GM12878 (cell line): ENCODE measurements at regions not wholly inside any gene's neighbourhood (a gene's known extent, or its start where the extent isn't known, plus 50 kb on each side); places are given as distances from the start of the nearest gene placed in this dataset.

Source experiments
- ATAC-seq: fragments of 200-7000 bp; cut with Tn5 transposase; 3 replicates; pipeline ENCODE4 v1.9.1; 2020; ENCODE audit warnings: mild to moderate bottlenecking, moderate library complexity
- BruUV-seq: library from RNA; stranded (reverse); fragments of 400-500 nt; replicated peaks from 2 replicates; lab custom pipeline; 2021; lab: Mats Ljungman, UMichigan
- CTCF ChIA-PET: fragments of 300-600 bp; sonication (Branson Sonifier 250); formaldehyde crosslinking; extraction: SDS; loops from one replicate; lab custom pipeline; 2021; ENCODE audit warnings: inconsistent platforms; lab: Yijun Ruan, JAX
- POLR2A ChIA-PET: fragments of 350-600 bp; formaldehyde crosslinking; extraction: SDS; loops from one replicate; lab custom pipeline; 2021; ENCODE audit warnings: inconsistent platforms; lab: Charles Lee
- RAD21 ChIA-PET: fragments of 300-600 bp; sonication (Branson Sonifier 250); formaldehyde crosslinking; loops from one replicate; lab custom pipeline; 2023; ENCODE audit warnings: antibody characterized with exemption; ENCODE audit not compliant: unreplicated experiment; lab: Charles Lee
- SMC1A ChIA-PET: fragments of 300-600 bp; sonication (Branson Sonifier 250); formaldehyde crosslinking; loops from one replicate; lab custom pipeline; 2023; ENCODE audit not compliant: unreplicated experiment, uncharacterized antibody; lab: Charles Lee
- DNase-seq: peaks from one replicate; pipeline ENCODE4 v3.0.0-alpha.2; 2011; ENCODE audit warnings: low read depth, low spot score
- FAIRE-seq: peaks from 3 replicates; lab custom pipeline; 2011; peaks lifted over from hg19 to GRCh38; lab: Jason Lieb, UNC
- H2AFZ ChIP-seq: 2 replicates; pipeline ENCODE4 v1.6.0; 2011; ENCODE audit warnings: low read depth, low read length, control low read depth; ENCODE audit not compliant: control insufficient read depth
- H3K27ac ChIP-seq: 2 replicates; pipeline ENCODE4 v1.5.1; 2011; ENCODE audit warnings: control low read depth; ENCODE audit not compliant: control insufficient read depth, insufficient read depth
- H3K27me3 ChIP-seq, 2 experiments: replicated peaks in 1 of 2; 2 replicates each; pipeline versions ENCODE4 v1.6.0 to v1.6.1; 2011; ENCODE audit warnings: low read length in 1 of 2; ENCODE audit not compliant: control insufficient read depth in 2 of 2, insufficient read depth in 2 of 2
- H3K36me3 ChIP-seq, 2 experiments: 2 replicates each; pipeline ENCODE4 v1.5.1; 2011; ENCODE audit warnings: low read length in 1 of 2; ENCODE audit not compliant: control insufficient read depth in 2 of 2, insufficient read depth in 2 of 2
- H3K4me1 ChIP-seq: 2 replicates; pipeline ENCODE4 v1.6.1; 2011; ENCODE audit warnings: mild to moderate bottlenecking, low read length, moderate library complexity, mixed read lengths; ENCODE audit not compliant: control insufficient read depth, insufficient read depth
- H3K4me2 ChIP-seq: 2 replicates; pipeline ENCODE4 v1.6.0; 2011; ENCODE audit warnings: control low read depth; ENCODE audit not compliant: control insufficient read depth, insufficient read depth
- H3K4me3 ChIP-seq: fragments of 200-600 bp; sonication (generic); 2 replicates; pipeline ENCODE4 v1.5.1; 2016
- H3K79me2 ChIP-seq: 2 replicates; pipeline ENCODE4 v1.6.0; 2011; ENCODE audit warnings: low read length; ENCODE audit not compliant: control insufficient read depth, insufficient read depth
- H3K9ac ChIP-seq: 2 replicates; pipeline ENCODE4 v1.8.0; 2011; ENCODE audit warnings: low read length, control low read depth, mixed read lengths; ENCODE audit not compliant: control insufficient read depth, insufficient read depth
- H3K9me3 ChIP-seq: replicated peaks from 3 replicates; pipeline ENCODE4 v1.5.1; 2011; ENCODE audit warnings: mild to moderate bottlenecking, low read length; ENCODE audit not compliant: control insufficient read depth, insufficient read depth
- H4K20me1 ChIP-seq: 2 replicates; pipeline ENCODE4 v1.6.0; 2011; ENCODE audit not compliant: control insufficient read depth, insufficient read depth
- BRCA1 ChIP-seq: IDR thresholded peaks from 2 replicates; pipeline ENCODE4 v1.6.1; 2011; ENCODE audit warnings: low read depth, low read length, improper control_type of control experiment
- CEBPB ChIP-seq, 2 experiments: fragments of 150-350 bp in 1 of 2; IDR thresholded peaks; 2 replicates each; pipeline ENCODE4 v1.6.1; 2012 to 2014; ENCODE audit warnings: low read depth in 2 of 2, low read length in 2 of 2, borderline replicate concordance in 1 of 2, inconsistent platforms in 1 of 2
- HCFC1 ChIP-seq: fragments of 150-350 bp; IDR thresholded peaks from 2 replicates; pipeline ENCODE4 v1.6.1; 2014; ENCODE audit warnings: low read length
- KDM1A ChIP-seq: fragments of 200-600 bp; sonication (generic); IDR thresholded peaks from 2 replicates; pipeline ENCODE4 v1.6.1; 2016; ENCODE audit warnings: borderline replicate concordance
- NR2C2 ChIP-seq: IDR thresholded peaks from 2 replicates; pipeline ENCODE4 v1.6.1; 2011; ENCODE audit warnings: borderline replicate concordance, low read depth; ENCODE audit not compliant: control insufficient read depth, insufficient read length
- PML ChIP-seq: IDR thresholded peaks from 2 replicates; pipeline ENCODE4 v1.6.1; 2012; ENCODE audit warnings: low read length, inconsistent platforms
- TCF7 ChIP-seq: IDR thresholded peaks from 2 replicates; pipeline ENCODE4 v1.6.1; 2014; ENCODE audit warnings: antibody characterized with exemption, borderline replicate concordance
- YY1 ChIP-seq: IDR thresholded peaks from 2 replicates; pipeline ENCODE4 v1.6.1; 2011; ENCODE audit warnings: low read depth, mild to moderate bottlenecking, low read length
- WGBS: methylation state at CpG from one replicate; pipeline ENCODE4 v1.1.6; 2016; ENCODE audit warnings: low lambda C conversion rate; ENCODE audit not compliant: insufficient replicate concordance, insufficient coverage; ENCODE audit errors: missing lambda C conversion rate; 5-methylcytosine and 5-hydroxymethylcytosine counted together
- in situ Hi-C: fragments of 300-500 bp; cut with MboI; formaldehyde crosslinking; loops from 9 replicates; pipeline ENCODE4 v1.14.3; 2018; ENCODE audit warnings: mixed read lengths
- intact Hi-C: fragments of 100-400 bp; cut with micrococcal nuclease; formaldehyde crosslinking; loops from one replicate; pipeline ENCODE4 v1.14.2; 2022; ENCODE audit not compliant: unreplicated experiment
- TF ChIP-seq, protein P1 (sequence below): IDR thresholded peaks from 2 replicates; pipeline ENCODE4 v1.6.1; 2012; ENCODE audit warnings: mild to moderate bottlenecking, low read depth, low read length
- TF ChIP-seq, protein P2 (sequence below): fragments of 150-350 bp; IDR thresholded peaks from 2 replicates; pipeline ENCODE4 v1.6.1; 2014; ENCODE audit warnings: mild to moderate bottlenecking, low read depth, low read length
- TF ChIP-seq, protein P3 (sequence below): fragments of 450-650 bp; IDR thresholded peaks from 2 replicates; pipeline ENCODE4 v1.6.1; 2017; ENCODE audit warnings: mild to moderate bottlenecking
- TF ChIP-seq, protein P4 (sequence below): IDR thresholded peaks from 2 replicates; pipeline ENCODE4 v1.6.1; 2011; ENCODE audit warnings: borderline replicate concordance, low read depth, mild to moderate bottlenecking, moderate library complexity, low read length; ENCODE audit not compliant: insufficient read depth, poor library complexity, severe bottlenecking

DNA sequence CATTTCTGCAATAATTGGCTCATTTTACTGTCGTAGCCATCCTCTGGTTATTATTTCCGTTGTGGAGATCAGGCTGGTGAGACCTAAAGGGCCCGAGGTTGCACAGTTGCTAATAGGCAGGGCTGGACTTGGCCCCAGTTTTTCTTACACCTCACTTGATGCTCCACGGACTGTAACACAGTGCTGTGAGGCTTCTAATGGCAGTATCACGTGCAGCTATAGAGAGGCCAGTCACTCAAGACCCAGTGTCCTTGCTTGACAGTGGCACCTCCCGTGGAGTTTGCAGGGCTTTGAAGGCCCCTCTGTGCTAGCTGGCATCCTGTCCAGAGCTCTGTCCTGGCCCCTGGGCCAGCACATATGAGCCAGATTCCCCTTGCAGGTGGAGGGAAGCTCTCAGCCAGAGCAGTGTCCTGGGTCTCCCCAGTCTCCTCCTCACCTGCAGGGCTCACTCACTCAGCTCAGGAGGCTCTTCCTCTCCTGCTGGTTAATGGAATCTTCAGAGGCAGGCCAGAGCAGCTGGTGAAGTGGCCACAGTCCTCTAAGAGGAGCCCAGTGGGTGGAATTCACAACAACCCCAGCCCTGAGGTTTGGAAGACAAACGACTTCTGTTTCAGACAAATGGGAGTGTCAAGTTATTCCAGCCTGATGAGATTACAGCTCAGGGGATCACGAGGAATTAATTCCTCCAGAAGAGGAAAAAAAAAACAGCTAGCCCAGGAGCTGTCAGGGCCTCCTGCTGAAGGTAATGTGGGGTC lies 114.2 kb upstream of the FAM180A start (continued):
- no peak for TF ChIP-seq HCFC1
- TF ChIP-seq TCF7, result no peak
- TF ChIP-seq, protein P1, sequence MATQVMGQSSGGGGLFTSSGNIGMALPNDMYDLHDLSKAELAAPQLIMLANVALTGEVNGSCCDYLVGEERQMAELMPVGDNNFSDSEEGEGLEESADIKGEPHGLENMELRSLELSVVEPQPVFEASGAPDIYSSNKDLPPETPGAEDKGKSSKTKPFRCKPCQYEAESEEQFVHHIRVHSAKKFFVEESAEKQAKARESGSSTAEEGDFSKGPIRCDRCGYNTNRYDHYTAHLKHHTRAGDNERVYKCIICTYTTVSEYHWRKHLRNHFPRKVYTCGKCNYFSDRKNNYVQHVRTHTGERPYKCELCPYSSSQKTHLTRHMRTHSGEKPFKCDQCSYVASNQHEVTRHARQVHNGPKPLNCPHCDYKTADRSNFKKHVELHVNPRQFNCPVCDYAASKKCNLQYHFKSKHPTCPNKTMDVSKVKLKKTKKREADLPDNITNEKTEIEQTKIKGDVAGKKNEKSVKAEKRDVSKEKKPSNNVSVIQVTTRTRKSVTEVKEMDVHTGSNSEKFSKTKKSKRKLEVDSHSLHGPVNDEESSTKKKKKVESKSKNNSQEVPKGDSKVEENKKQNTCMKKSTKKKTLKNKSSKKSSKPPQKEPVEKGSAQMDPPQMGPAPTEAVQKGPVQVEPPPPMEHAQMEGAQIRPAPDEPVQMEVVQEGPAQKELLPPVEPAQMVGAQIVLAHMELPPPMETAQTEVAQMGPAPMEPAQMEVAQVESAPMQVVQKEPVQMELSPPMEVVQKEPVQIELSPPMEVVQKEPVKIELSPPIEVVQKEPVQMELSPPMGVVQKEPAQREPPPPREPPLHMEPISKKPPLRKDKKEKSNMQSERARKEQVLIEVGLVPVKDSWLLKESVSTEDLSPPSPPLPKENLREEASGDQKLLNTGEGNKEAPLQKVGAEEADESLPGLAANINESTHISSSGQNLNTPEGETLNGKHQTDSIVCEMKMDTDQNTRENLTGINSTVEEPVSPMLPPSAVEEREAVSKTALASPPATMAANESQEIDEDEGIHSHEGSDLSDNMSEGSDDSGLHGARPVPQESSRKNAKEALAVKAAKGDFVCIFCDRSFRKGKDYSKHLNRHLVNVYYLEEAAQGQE, result no peak

DNA sequence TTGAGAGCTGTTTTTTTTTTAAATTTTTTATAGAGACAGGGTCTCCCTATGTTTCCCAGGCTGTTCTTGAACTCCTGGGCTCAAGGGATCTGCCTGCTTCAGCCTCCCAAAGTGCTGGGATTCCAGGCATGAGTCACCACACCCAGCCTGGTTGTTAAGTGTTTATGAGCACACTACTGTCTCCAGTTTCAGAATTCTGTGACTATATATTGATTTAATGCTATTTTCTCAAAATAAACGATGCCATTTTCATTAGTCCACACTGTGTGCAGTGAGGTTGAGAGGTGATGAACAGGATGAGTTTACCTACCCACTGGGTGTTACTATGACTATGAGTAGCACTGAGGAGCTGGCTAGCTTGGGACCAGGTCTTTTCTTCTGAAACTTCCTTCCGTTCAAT lies 110.9 kb upstream of the FAM180A start:
- ChIA-PET POLR2A (no interaction called here), SMC1A (no interaction called here), RAD21 (no interaction called here), CTCF (no interaction called here)
- H3K9me3 ChIP-seq, result peaks cover 2% of the 10 kb centered on the region; the same call in 1 of the 3 replicates
- H3K36me3 ChIP-seq, result no peaks in the 10 kb centered on the region
- BruUV-seq, result no TSS peak
- no peak for ATAC-seq
- no peak overlapping the region for H3K9ac ChIP-seq
- no peak overlapping the region for H2AFZ ChIP-seq
- intact Hi-C loops, result no loop called here
- in situ Hi-C loops, result no loop called here
- H3K27ac ChIP-seq, result no peak overlapping the region
- 23% methylated on average over 2 of the region's 2 CpGs for WGBS
- H4K20me1 ChIP-seq, result no peaks in the 10 kb centered on the region
- H3K79me2 ChIP-seq, result no peaks in the 10 kb centered on the region
- no peak overlapping the region for H3K4me2 ChIP-seq
- FAIRE-seq, result no peak
- H3K4me3 ChIP-seq, result no peak overlapping the region
- no peaks in the 10 kb centered on the region for H3K27me3 ChIP-seq
- DNase-seq, result no peak
- no peaks in the 10 kb centered on the region for H3K4me1 ChIP-seq
- TF ChIP-seq CEBPB (IDR thresholded peaks at IDR 0.05; ENCODE audit: borderline replicate concordance in 1 of 2, low read depth in 2 of 2, low read length in 2 of 2) (no peak), BRCA1 (no peak), PML (no peak), NR2C2 (no peak), YY1 (no peak), KDM1A (no peak)
- TF ChIP-seq, protein P2, sequence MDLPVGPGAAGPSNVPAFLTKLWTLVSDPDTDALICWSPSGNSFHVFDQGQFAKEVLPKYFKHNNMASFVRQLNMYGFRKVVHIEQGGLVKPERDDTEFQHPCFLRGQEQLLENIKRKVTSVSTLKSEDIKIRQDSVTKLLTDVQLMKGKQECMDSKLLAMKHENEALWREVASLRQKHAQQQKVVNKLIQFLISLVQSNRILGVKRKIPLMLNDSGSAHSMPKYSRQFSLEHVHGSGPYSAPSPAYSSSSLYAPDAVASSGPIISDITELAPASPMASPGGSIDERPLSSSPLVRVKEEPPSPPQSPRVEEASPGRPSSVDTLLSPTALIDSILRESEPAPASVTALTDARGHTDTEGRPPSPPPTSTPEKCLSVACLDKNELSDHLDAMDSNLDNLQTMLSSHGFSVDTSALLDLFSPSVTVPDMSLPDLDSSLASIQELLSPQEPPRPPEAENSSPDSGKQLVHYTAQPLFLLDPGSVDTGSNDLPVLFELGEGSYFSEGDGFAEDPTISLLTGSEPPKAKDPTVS, result no peak
- TF ChIP-seq, protein P3, sequence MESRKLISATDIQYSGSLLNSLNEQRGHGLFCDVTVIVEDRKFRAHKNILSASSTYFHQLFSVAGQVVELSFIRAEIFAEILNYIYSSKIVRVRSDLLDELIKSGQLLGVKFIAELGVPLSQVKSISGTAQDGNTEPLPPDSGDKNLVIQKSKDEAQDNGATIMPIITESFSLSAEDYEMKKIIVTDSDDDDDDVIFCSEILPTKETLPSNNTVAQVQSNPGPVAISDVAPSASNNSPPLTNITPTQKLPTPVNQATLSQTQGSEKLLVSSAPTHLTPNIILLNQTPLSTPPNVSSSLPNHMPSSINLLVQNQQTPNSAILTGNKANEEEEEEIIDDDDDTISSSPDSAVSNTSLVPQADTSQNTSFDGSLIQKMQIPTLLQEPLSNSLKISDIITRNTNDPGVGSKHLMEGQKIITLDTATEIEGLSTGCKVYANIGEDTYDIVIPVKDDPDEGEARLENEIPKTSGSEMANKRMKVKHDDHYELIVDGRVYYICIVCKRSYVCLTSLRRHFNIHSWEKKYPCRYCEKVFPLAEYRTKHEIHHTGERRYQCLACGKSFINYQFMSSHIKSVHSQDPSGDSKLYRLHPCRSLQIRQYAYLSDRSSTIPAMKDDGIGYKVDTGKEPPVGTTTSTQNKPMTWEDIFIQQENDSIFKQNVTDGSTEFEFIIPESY, result no peak
- TF ChIP-seq, protein P4, sequence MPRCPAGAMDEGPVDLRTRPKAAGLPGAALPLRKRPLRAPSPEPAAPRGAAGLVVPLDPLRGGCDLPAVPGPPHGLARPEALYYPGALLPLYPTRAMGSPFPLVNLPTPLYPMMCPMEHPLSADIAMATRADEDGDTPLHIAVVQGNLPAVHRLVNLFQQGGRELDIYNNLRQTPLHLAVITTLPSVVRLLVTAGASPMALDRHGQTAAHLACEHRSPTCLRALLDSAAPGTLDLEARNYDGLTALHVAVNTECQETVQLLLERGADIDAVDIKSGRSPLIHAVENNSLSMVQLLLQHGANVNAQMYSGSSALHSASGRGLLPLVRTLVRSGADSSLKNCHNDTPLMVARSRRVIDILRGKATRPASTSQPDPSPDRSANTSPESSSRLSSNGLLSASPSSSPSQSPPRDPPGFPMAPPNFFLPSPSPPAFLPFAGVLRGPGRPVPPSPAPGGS, result no peak
